HCT116 (cell line): ENCODE measurements at regions not wholly inside any gene's neighbourhood (a gene's known extent, or its start where the extent isn't known, plus 50 kb on each side); places are given as distances from the start of the nearest gene placed in this dataset.

Source experiments
- ATAC-seq: fragments of 200-7000 bp; cut with Tn5 transposase; 2 replicates; pipeline ENCODE4 v1.9.1; 2020; ENCODE audit warnings: mild to moderate bottlenecking, moderate library complexity
- BruUV-seq: library from RNA; stranded (reverse); fragments of 400-500 nt; replicated peaks from 2 replicates; lab custom pipeline; 2021; lab: Mats Ljungman, UMichigan
- CTCF ChIA-PET: fragments of 300-600 bp; sonication (Branson Sonifier 250); formaldehyde crosslinking; loops from one replicate; lab custom pipeline; 2021; ENCODE audit warnings: antibody characterized with exemption; lab: Charles Lee
- POLR2A ChIA-PET: fragments of 300-600, 350-600 bp; sonication (Branson Sonifier 250); formaldehyde crosslinking; loops from one replicate; lab custom pipeline; 2021; ENCODE audit warnings: antibody characterized with exemption; lab: Charles Lee
- RAD21 ChIA-PET, 2 experiments: fragments of 300-600 bp; sonication (Branson Sonifier 250); formaldehyde crosslinking; loops; one replicate each; lab custom pipeline; 2023; ENCODE audit warnings: low total read pairs in 2 of 2; ENCODE audit not compliant: uncharacterized antibody in 2 of 2, unreplicated experiment in 2 of 2, low non-redundant PET in 1 of 2; lab: Charles Lee
- DNase-seq: peaks from one replicate; pipeline ENCODE4 v3.0.0-alpha.2; 2010; ENCODE audit warnings: low read depth, low spot score
- H2AFZ ChIP-seq: fragments of 200-600 bp; shearing (Covaris generic), sonication (generic); 2 replicates; pipeline ENCODE4 v1.6.1; 2017; ENCODE audit warnings: low read depth, mixed run types, mixed read lengths, antibody characterized with exemption, low read length; ENCODE audit not compliant: poor library complexity, severe bottlenecking
- H3K27ac ChIP-seq: 2 replicates; pipeline ENCODE4 v1.5.1; 2012; ENCODE audit warnings: low read depth, low read length
- H3K27me3 ChIP-seq: fragments of 200-600 bp; sonication (generic); 2 replicates; pipeline ENCODE4 v1.6.1; 2016; ENCODE audit warnings: mixed run types, low read length, mixed read lengths; ENCODE audit not compliant: insufficient read depth
- H3K36me3 ChIP-seq, 2 experiments: fragments of 200-500 bp in 1 of 2; fragments of 200-600 bp in 1 of 2; sonication (Bioruptor generic) in 1 of 2; sonication (generic) in 1 of 2; 2 replicates each; pipeline versions ENCODE4 v1.5.1 to v1.6.1; 2014 to 2016; ENCODE audit warnings: low read length in 2 of 2, inconsistent platforms in 1 of 2, mixed read lengths in 1 of 2, mixed run types in 1 of 2; ENCODE audit not compliant: insufficient read depth in 2 of 2, control insufficient read depth in 1 of 2
- H3K4me1 ChIP-seq, 2 experiments: fragments of 200-600 bp in 1 of 2; sonication (generic) in 1 of 2; 2 replicates each; pipeline versions ENCODE4 v1.5.1 to v1.6.1; 2012 to 2017; ENCODE audit warnings: low read length in 2 of 2, inconsistent platforms in 1 of 2, mild to moderate bottlenecking in 1 of 2, mixed read lengths in 1 of 2, mixed run types in 1 of 2, moderate library complexity in 1 of 2; ENCODE audit not compliant: insufficient read depth in 2 of 2, control insufficient read depth in 1 of 2
- H3K4me2 ChIP-seq: fragments of 200-600 bp; sonication (generic); 2 replicates; pipeline ENCODE4 v1.6.1; 2017; ENCODE audit warnings: mixed run types, low read length, mixed read lengths
- H3K4me3 ChIP-seq, 2 experiments: fragments of 200-600 bp in 1 of 2; sonication (generic) in 1 of 2; replicated peaks in 1 of 2; 2 replicates each; pipeline ENCODE4 v1.5.1; 2011 to 2016; ENCODE audit warnings: low read length in 2 of 2, control low read depth in 1 of 2, low read depth in 1 of 2, mild to moderate bottlenecking in 1 of 2, mixed read lengths in 1 of 2, mixed run types in 1 of 2
- H3K79me2 ChIP-seq: fragments of 200-600 bp; sonication (generic); 2 replicates; pipeline ENCODE4 v1.6.1; 2017; ENCODE audit warnings: mild to moderate bottlenecking, mixed run types, low read length, moderate library complexity, mixed read lengths; ENCODE audit not compliant: insufficient read depth
- H3K9ac ChIP-seq: fragments of 200-600 bp; sonication (generic); 2 replicates; pipeline ENCODE4 v1.6.1; 2016; ENCODE audit warnings: low read length, mixed read lengths
- H3K9me2 ChIP-seq: fragments of 200-600 bp; sonication (generic), shearing (Covaris generic); 2 replicates; pipeline ENCODE4 v1.6.1; 2017; ENCODE audit warnings: mixed run types, mild to moderate bottlenecking, moderate library complexity; ENCODE audit not compliant: insufficient read depth
- H3K9me3 ChIP-seq, 2 experiments: fragments of 200-500 bp in 1 of 2; fragments of 200-600 bp in 1 of 2; sonication (Bioruptor generic) in 1 of 2; sonication (generic) in 1 of 2; 2 replicates each; pipeline ENCODE4 v1.6.1; 2014 to 2017; ENCODE audit warnings: low read length in 2 of 2, mixed read lengths in 2 of 2, inconsistent platforms in 1 of 2, low read depth in 1 of 2, mild to moderate bottlenecking in 1 of 2, mixed run types in 1 of 2, moderate library complexity in 1 of 2; ENCODE audit not compliant: control insufficient read depth in 1 of 2, insufficient read depth in 1 of 2
- H4K20me1 ChIP-seq: fragments of 200-600 bp; sonication (generic), shearing (Covaris generic); 2 replicates; pipeline ENCODE4 v1.6.1; 2017; ENCODE audit warnings: mixed run types, mild to moderate bottlenecking, moderate library complexity; ENCODE audit not compliant: insufficient read depth
- ATF3 ChIP-seq: IDR thresholded peaks from 2 replicates; pipeline ENCODE4 v1.6.1; 2012
- CBX3 ChIP-seq: IDR thresholded peaks from 2 replicates; pipeline ENCODE4 v1.6.1; 2012; ENCODE audit warnings: low read depth
- CEBPB ChIP-seq: IDR thresholded peaks from 2 replicates; pipeline ENCODE4 v1.6.1; 2012; ENCODE audit warnings: low read depth
- CTCF ChIP-seq, 3 experiments: fragments of 200-600 bp in 1 of 3; sonication (generic) in 1 of 3; IDR thresholded peaks in 2 of 3; conservative IDR thresholded peaks in 1 of 3; 2 replicates each; pipeline ENCODE4 v1.5.1; 2012 to 2017; ENCODE audit warnings: low read depth in 2 of 3, low read length in 2 of 3, antibody characterized with exemption in 1 of 3, borderline replicate concordance in 1 of 3, control low read depth in 1 of 3, mild to moderate bottlenecking in 1 of 3, mixed read lengths in 1 of 3, mixed run types in 1 of 3, moderate library complexity in 1 of 3; ENCODE audit not compliant: insufficient read depth in 1 of 3
- EGR1 ChIP-seq: IDR thresholded peaks from 2 replicates; pipeline ENCODE4 v1.6.1; 2012; ENCODE audit warnings: low read depth
- ELF1 ChIP-seq: IDR thresholded peaks from 2 replicates; pipeline ENCODE4 v1.6.1; 2012; ENCODE audit warnings: low read depth, borderline replicate concordance
- FOSL1 ChIP-seq: IDR thresholded peaks from 2 replicates; pipeline ENCODE4 v1.6.1; 2012; ENCODE audit warnings: low read depth
- JUND ChIP-seq: IDR thresholded peaks from 2 replicates; pipeline ENCODE4 v1.6.1; 2012
- POLR2A ChIP-seq: IDR thresholded peaks from 2 replicates; pipeline ENCODE4 v1.7.0; 2011; ENCODE audit warnings: borderline replicate concordance; ENCODE audit not compliant: insufficient read depth, insufficient read length; ENCODE audit errors: extremely low read depth
- RAD21 ChIP-seq: IDR thresholded peaks from 2 replicates; pipeline ENCODE4 v1.6.1; 2012; ENCODE audit warnings: low read depth, mild to moderate bottlenecking
- REST ChIP-seq: IDR thresholded peaks from 2 replicates; pipeline ENCODE4 v1.6.1; 2012; ENCODE audit warnings: low read depth
- SIN3A ChIP-seq: IDR thresholded peaks from 2 replicates; pipeline ENCODE4 v1.6.1; 2012; ENCODE audit warnings: low read depth
- SRF ChIP-seq: IDR thresholded peaks from 2 replicates; pipeline ENCODE4 v1.6.1; 2012; ENCODE audit warnings: low read depth
- TCF7L2 ChIP-seq: IDR thresholded peaks from 2 replicates; pipeline ENCODE4 v1.7.0; 2011; ENCODE audit warnings: borderline replicate concordance, inconsistent platforms; ENCODE audit not compliant: insufficient read depth, insufficient read length; ENCODE audit errors: extremely low read depth
- YY1 ChIP-seq: IDR thresholded peaks from 2 replicates; pipeline ENCODE4 v1.6.1; 2011; ENCODE audit warnings: low read length, low read depth, moderate library complexity, mild to moderate bottlenecking; ENCODE audit not compliant: insufficient replicate concordance; ENCODE audit errors: extremely low read depth
- ZBTB33 ChIP-seq: IDR thresholded peaks from 2 replicates; pipeline ENCODE4 v1.6.1; 2011; ENCODE audit warnings: mild to moderate bottlenecking, low read length, moderate library complexity; ENCODE audit not compliant: insufficient replicate concordance; ENCODE audit errors: extremely low read depth
- ZNF274 ChIP-seq: fragments of 200-500 bp; sonication (Bioruptor generic); IDR thresholded peaks from 2 replicates; pipeline ENCODE4 v1.6.1; 2014; ENCODE audit warnings: mild to moderate bottlenecking, low read depth, low read length, inconsistent platforms
- intact Hi-C: fragments of 100-400 bp; cut with micrococcal nuclease; formaldehyde crosslinking; loops from 2 replicates; pipeline ENCODE4 v1.10.0; 2022

GRCh38 chr5:173727839-173728778 is 111.7 kb upstream of the BOD1 start:
- Histone ChIP-seq H3K9me3 (no peaks in the 10 kb centered on the region), H3K9me2 (no peaks in the 10 kb centered on the region), H3K36me3 (no peaks in the 10 kb centered on the region), H3K4me3 (no peak overlapping the region), H3K9ac (no peak overlapping the region), H4K20me1 (no peaks in the 10 kb centered on the region), H3K27ac (no peak overlapping the region), H3K4me1 (no peaks in the 10 kb centered on the region), H3K27me3 (no peaks in the 10 kb centered on the region), H2AFZ (no peak overlapping the region), H3K79me2 (no peaks in the 10 kb centered on the region), H3K4me2 (no peak overlapping the region)
- BruUV-seq: no TSS peak
- intact Hi-C loops: no loop called here
- ChIA-PET RAD21 (no interaction called here), CTCF (no interaction called here), POLR2A (no interaction called here)
- DNase-seq (no peak), ATAC-seq (no peak)
- no peak for TF ChIP-seq ZNF274
- no peak for TF ChIP-seq CEBPB
- no peak for TF ChIP-seq CBX3
- TF ChIP-seq ATF3: no peak
- TF ChIP-seq ZBTB33: no peak
- no peak for TF ChIP-seq YY1
- no peak for TF ChIP-seq JUND
- no peak for TF ChIP-seq SRF
- TF ChIP-seq TCF7L2: no peak
- TF ChIP-seq FOSL1: no peak
- TF ChIP-seq POLR2A: no peak
- no peak for TF ChIP-seq ELF1
- no peak for TF ChIP-seq CTCF (IDR thresholded peaks at IDR 0.05 in 2 of 3, conservative IDR thresholded peaks at IDR 0.05 in 1 of 3; ENCODE audit: borderline replicate concordance in 1 of 3, insufficient read depth in 1 of 3, low read depth in 2 of 3, low read length in 2 of 3)
- no peak for TF ChIP-seq EGR1
- no peak for TF ChIP-seq SIN3A
- TF ChIP-seq RAD21: no peak
- TF ChIP-seq REST: no peak
